CD14-positive monocyte (primary cell): ENCODE measurements at regions not wholly inside any gene's neighbourhood (a gene's known extent, or its start where the extent isn't known, plus 50 kb on each side); places are given as distances from the start of the nearest gene placed in this dataset.

ENCODE experiments used
- DNase-seq, 3 donors: peaks; one replicate each; pipeline ENCODE4 v3.0.0-alpha.2; 2011 to 2022
- H2AFZ ChIP-seq: 2 replicates; pipeline ENCODE4 v1.6.0; 2012; ENCODE audit warnings: mild to moderate bottlenecking, low read depth, low read length, inconsistent platforms; ENCODE audit not compliant: insufficient read depth, poor library complexity, severe bottlenecking
- H3K27ac ChIP-seq, 2 donors: 1 replicate in 1 of 2; 2 replicates in 1 of 2; pipeline ENCODE4 v1.5.1; 2012 to 2013; ENCODE audit warnings: low read length in 2 of 2, control low read depth in 1 of 2, inconsistent platforms in 1 of 2, low read depth in 1 of 2, mild to moderate bottlenecking in 1 of 2
- H3K27me3 ChIP-seq, 2 donors: one replicate each; pipeline versions ENCODE4 v1.6.0 to v1.6.1; 2011 to 2013; ENCODE audit warnings: low read length in 2 of 2; ENCODE audit not compliant: control insufficient read depth in 2 of 2, insufficient read depth in 2 of 2
- H3K36me3 ChIP-seq, 2 donors: replicated peaks in 1 of 2; 1 replicate in 1 of 2; 2 replicates in 1 of 2; pipeline versions ENCODE4 v1.5.1 to v1.6.1; 2012 to 2013; ENCODE audit warnings: low read length in 2 of 2, control low read depth in 1 of 2, inconsistent platforms in 1 of 2, mild to moderate bottlenecking in 1 of 2; ENCODE audit not compliant: insufficient read depth in 2 of 2, control insufficient read depth in 1 of 2
- H3K4me1 ChIP-seq, 2 donors: 1 replicate in 1 of 2; 2 replicates in 1 of 2; pipeline versions ENCODE4 v1.5.1 to v1.6.1; 2012 to 2013; ENCODE audit warnings: low read length in 2 of 2, control low read depth in 1 of 2, inconsistent platforms in 1 of 2, mild to moderate bottlenecking in 1 of 2, moderate library complexity in 1 of 2; ENCODE audit not compliant: insufficient read depth in 2 of 2, control insufficient read depth in 1 of 2
- H3K4me2 ChIP-seq: replicated peaks from 2 replicates; pipeline ENCODE3; 2012; ENCODE audit warnings: low read length, moderate library complexity, mild to moderate bottlenecking; ENCODE audit not compliant: poor library complexity, severe bottlenecking; ENCODE audit errors: extremely low read depth
- H3K4me3 ChIP-seq, 3 experiments: fragments of 200-600 bp in 1 of 3; sonication (generic) in 1 of 3; replicated peaks in 1 of 3; 1 replicate in 2 of 3; 2 replicates in 1 of 3; pipeline ENCODE4 v1.5.1; 2011 to 2013; ENCODE audit warnings: low read length in 3 of 3, mild to moderate bottlenecking in 3 of 3, control low read depth in 2 of 3, low read depth in 2 of 3, inconsistent platforms in 1 of 3, moderate library complexity in 1 of 3
- H3K79me2 ChIP-seq: 2 replicates; pipeline ENCODE4 v1.6.0; 2012; ENCODE audit warnings: mild to moderate bottlenecking, control low read depth, inconsistent platforms, low read length, moderate library complexity; ENCODE audit not compliant: insufficient read depth
- H3K9ac ChIP-seq: 2 replicates; pipeline ENCODE4 v1.6.0; 2017; ENCODE audit warnings: low read length, mild to moderate bottlenecking; ENCODE audit not compliant: insufficient read depth, poor library complexity, severe bottlenecking
- H3K9me3 ChIP-seq, 2 donors: replicated peaks in 1 of 2; 1 replicate in 1 of 2; 2 replicates in 1 of 2; pipeline versions ENCODE4 v1.5.1 to v1.6.1; 2012 to 2013; ENCODE audit warnings: low read length in 2 of 2, control low read depth in 1 of 2; ENCODE audit not compliant: control insufficient read depth in 1 of 2, insufficient read depth in 1 of 2
- H4K20me1 ChIP-seq: 2 replicates; pipeline ENCODE4 v1.6.0; 2012; ENCODE audit warnings: mild to moderate bottlenecking, low read length, control low read depth, moderate library complexity; ENCODE audit not compliant: insufficient read depth
- H3K27ac Mint-ChIP-seq, 7 donors: one replicate each; pipeline ENCODE4 v1.8.0; 2020; ENCODE audit warnings: mild to moderate bottlenecking in 7 of 7, mixed read lengths in 7 of 7, moderate library complexity in 6 of 7, inconsistent platforms in 2 of 7
- H3K27me3 Mint-ChIP-seq, 3 donors: one replicate each; pipeline ENCODE4 v1.8.0; 2021 to 2022; ENCODE audit warnings: low read depth in 3 of 3, mild to moderate bottlenecking in 3 of 3, mixed read lengths in 3 of 3, moderate library complexity in 3 of 3, inconsistent platforms in 1 of 3
- H3K36me3 Mint-ChIP-seq, 2 donors: one replicate each; pipeline ENCODE4 v1.8.0; 2020; ENCODE audit warnings: mixed read lengths in 2 of 2, inconsistent platforms in 1 of 2, mild to moderate bottlenecking in 1 of 2
- H3K4me1 Mint-ChIP-seq: one replicate; pipeline ENCODE4 v1.8.0; 2020; ENCODE audit warnings: mild to moderate bottlenecking, mixed read lengths
- H3K4me3 Mint-ChIP-seq, 2 donors: one replicate each; pipeline ENCODE4 v1.8.0; 2020; ENCODE audit warnings: mild to moderate bottlenecking in 2 of 2, mixed read lengths in 2 of 2, moderate library complexity in 1 of 2
- H3K9me3 Mint-ChIP-seq, 7 donors: one replicate each; pipeline ENCODE4 v1.8.0; 2020 to 2022; ENCODE audit warnings: mixed read lengths in 7 of 7, mild to moderate bottlenecking in 6 of 7, moderate library complexity in 6 of 7, inconsistent platforms in 2 of 7
- CTCF ChIP-seq: fragments of 200-600 bp; IDR thresholded peaks from one replicate; pipeline ENCODE4 v1.8.0; 2022; ENCODE audit warnings: antibody characterized with exemption, mild to moderate bottlenecking
- WGBS: methylation state at CpG from one replicate; pipeline ENCODE4 v1.1.5; 2013; ENCODE audit warnings: missing lambda C conversion rate; ENCODE audit not compliant: insufficient coverage; 5-methylcytosine and 5-hydroxymethylcytosine counted together
- intact Hi-C, 2 donors: fragments of 100-400 bp; cut with micrococcal nuclease; formaldehyde crosslinking; loops; one replicate each; pipeline versions ENCODE4 v1.15.0 to v1.15.1; 2023

- H3K27ac ChIP-seq = no peak overlapping the region
- no peaks in the 10 kb centered on the region for H3K4me1 ChIP-seq
- H3K4me3 ChIP-seq = no peak overlapping the region
- Mint-ChIP-seq H3K9me3 (peaks cover 7 to 32% (median 14%) of the 10 kb centered on the region in 7 donors), H3K27ac (no peak overlapping the region), H3K27me3 (no peaks in the 10 kb centered on the region), H3K36me3 (no peaks in the 10 kb centered on the region), H3K4me1 (peaks cover 2% of the 10 kb centered on the region), H3K4me3 (no peak overlapping the region)
- H3K36me3 ChIP-seq = no peaks in the 10 kb centered on the region
- no peak for DNase-seq
- no peak overlapping the region for H3K9ac ChIP-seq
- 100% methylated on average over 2 of the region's 6 CpGs for WGBS
- H3K4me2 ChIP-seq = no peak overlapping the region
- intact Hi-C loops = no loop called here
- H3K27me3 ChIP-seq = no peaks in the 10 kb centered on the region
- no peak for TF ChIP-seq CTCF
- H2AFZ ChIP-seq = no peak overlapping the region
- H3K79me2 ChIP-seq = no peaks in the 10 kb centered on the region
- peaks cover 0 to 15% of the 10 kb centered on the region in 2 donors for H3K9me3 ChIP-seq
- H4K20me1 ChIP-seq = no peaks in the 10 kb centered on the region
Measured at GRCh38 chr3:152555666-152556291, 279.2 kb upstream of the P2RY1 start.

- Histone ChIP-seq H3K36me3 (no peaks in the 10 kb centered on the region), H3K27me3 (no peaks in the 10 kb centered on the region), H4K20me1 (no peaks in the 10 kb centered on the region), H3K4me2 (no peak overlapping the region), H3K9ac (no peak overlapping the region), H3K79me2 (no peaks in the 10 kb centered on the region), H3K27ac (no peak overlapping the region), H2AFZ (no peak overlapping the region), H3K4me1 (no peaks in the 10 kb centered on the region), H3K4me3 (no peak overlapping the region), H3K9me3 (peaks cover 0 to 15% of the 10 kb centered on the region in 2 donors)
- no peak for TF ChIP-seq CTCF
- H3K36me3 Mint-ChIP-seq = no peaks in the 10 kb centered on the region
- no peak for DNase-seq
- H3K9me3 Mint-ChIP-seq = peaks cover 9 to 32% (median 18%) of the 10 kb centered on the region in 7 donors
- H3K27ac Mint-ChIP-seq = no peak overlapping the region
- H3K4me1 Mint-ChIP-seq = peaks cover 2% of the 10 kb centered on the region
- intact Hi-C loops = no loop called here
- no peaks in the 10 kb centered on the region for H3K27me3 Mint-ChIP-seq
- H3K4me3 Mint-ChIP-seq = no peak overlapping the region
Measured at GRCh38 chr3:152556731-152557254, 278.1 kb upstream of the P2RY1 start.
